GM21786 (cell line): ENCODE measurements at regions not wholly inside any gene's neighbourhood (a gene's known extent, or its start where the extent isn't known, plus 50 kb on each side); places are given as distances from the start of the nearest gene placed in this dataset.
"Not testable (repeated sequence)": the region's sequence is repeated elsewhere in the genome, so short reads cannot be mapped to it uniquely, and the experiment has no call there.

Experiments
- ATAC-seq: cut with Tn5 transposase; IDR thresholded peaks from one replicate; pipeline ENCODE4 v1.9.1; 2021; ENCODE audit not compliant: unreplicated experiment

GRCh38 chr9:31840702-31841101 is 543.7 kb upstream of the ACO1 start:
- no peak for ATAC-seq

DNA sequence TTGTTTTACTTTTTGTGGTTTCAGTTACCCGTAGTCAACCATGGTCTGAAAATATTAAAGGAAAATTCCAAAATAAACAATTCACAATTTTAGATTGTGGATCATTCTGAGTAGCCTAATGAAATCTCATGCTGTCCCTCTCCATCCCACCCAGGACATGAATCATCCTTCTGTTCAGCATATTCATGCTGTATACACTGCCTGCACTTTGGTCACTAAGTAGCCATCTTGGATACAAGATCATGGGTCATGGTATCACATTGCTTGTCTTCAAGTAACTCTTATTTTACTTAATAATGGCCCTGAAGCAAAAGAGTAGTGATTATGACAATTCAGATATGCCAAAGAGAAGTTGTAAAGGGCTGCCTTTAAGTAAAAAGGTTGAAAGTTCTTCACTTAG is 536.5 kb upstream of the ACO1 start:
- ATAC-seq = no peak

GRCh38 chr9:31848505-31849285 is 535.7 kb upstream of the ACO1 start:
- no peak for ATAC-seq

DNA sequence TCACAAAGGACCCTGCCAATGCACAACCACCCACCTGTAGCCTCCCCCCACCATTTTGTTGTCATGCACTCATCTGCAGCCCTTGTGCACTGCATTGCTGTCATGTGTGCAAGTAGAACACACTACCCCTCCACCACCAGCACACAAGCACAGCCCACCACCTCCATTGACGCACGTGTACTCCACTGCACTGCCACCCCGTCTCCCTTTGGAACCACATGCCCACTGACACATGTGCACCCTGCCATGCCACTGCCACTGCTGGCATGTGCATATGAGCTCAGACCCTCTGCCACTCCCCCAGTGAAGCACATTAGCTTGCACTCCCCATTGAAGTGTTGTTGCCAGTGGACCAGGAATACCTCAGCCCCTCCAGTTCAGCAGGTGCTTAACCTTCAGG is 530.3 kb upstream of the ACO1 start:
- ATAC-seq = no peak

DNA sequence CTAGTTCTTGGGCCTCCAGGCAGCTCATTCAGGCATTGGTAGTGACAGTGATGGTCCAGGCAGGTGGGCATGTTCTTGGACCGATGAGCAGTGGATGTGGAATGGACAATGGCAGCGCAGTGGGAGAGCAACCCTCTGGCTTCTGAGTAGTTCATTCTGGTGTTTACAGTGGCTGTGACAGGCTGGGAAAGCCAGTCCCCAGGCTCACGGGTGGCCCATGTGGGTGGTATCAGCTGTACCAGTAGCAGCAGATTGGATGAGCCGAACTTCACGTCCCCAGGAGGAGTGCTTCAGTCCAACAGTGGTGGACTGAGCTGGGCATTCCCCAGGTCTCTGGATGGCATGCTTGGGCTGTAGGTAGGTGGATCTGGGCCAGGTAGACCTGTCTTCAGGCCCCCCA is 515.6 kb upstream of the ACO1 start:
- no peak for ATAC-seq

GRCh38 chr9:31870276-31870675 is 514.2 kb upstream of the ACO1 start:
- no peak for ATAC-seq

GRCh38 chr9:31873722-31874121 is 510.7 kb upstream of the ACO1 start:
- no peak for ATAC-seq

DNA sequence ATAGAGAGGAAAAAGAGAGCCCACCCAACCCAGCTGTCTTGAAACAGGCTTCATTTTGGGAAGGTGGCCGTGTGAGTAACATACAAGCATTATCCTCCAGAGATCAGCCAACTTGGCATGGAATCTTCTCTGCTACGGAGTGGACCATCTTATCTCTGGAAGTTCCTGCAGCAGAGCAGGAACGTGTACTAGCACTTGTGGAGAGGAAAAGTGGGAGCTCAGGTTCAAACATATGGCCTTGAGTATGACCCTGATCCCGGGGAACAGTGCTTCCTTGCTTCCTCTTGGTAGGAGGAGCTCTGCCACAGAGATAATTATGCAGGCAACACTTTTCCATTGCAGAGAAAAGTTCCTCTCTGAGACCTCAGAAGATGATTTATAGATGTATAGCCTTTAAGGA is 490.4 kb upstream of the ACO1 start:
- no peak for ATAC-seq

GRCh38 chr9:31908158-31908890 is 476.1 kb upstream of the ACO1 start:
- peak; percentile 63 for ATAC-seq

- ATAC-seq = peak; percentile 23
Observed at GRCh38 chr9:31908891-31909480, 475.5 kb upstream of the ACO1 start.

DNA sequence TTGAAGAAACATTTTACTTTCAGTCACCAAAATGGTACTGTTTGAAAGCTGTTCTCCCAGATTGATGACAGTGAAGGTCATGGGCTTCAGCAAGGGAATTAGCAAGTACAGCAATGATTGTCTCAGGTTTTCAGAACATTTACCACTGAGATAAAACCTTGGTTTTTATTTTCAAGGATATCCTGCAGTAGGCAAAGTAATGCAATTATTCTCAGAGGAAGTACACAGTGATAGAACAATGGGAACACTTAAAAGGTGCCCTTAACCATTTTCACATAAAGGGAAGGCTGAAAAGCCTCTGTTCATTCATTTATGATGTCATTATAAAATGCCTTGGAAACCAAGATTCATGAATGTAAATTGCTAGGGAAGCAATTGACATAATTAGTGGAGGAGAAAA is 471.8 kb upstream of the ACO1 start:
- no peak for ATAC-seq

GRCh38 chr9:31916591-31917241 is 467.7 kb upstream of the ACO1 start:
- no peak for ATAC-seq

DNA sequence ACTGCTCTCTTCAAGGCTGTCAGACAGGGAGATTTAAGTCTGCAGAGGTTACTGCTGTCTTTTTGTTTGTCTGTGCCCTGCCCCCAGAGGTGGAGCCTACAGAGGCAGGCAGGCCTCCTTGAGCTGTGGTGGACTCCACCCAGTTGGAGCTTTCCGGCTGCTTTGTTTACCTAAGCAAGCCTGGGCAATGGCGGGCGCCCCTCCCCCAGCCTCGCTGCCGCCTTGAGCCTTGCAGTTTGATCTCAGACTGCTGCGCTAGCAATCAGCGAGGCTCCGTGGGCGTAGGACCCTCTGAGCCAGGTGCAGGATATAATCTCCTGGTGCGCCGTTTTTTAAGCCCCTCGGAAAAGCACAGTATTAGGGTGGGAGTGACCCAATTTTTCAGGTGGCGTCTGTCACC is 446.7 kb upstream of the ACO1 start:
- not testable (repeated sequence) for ATAC-seq

DNA sequence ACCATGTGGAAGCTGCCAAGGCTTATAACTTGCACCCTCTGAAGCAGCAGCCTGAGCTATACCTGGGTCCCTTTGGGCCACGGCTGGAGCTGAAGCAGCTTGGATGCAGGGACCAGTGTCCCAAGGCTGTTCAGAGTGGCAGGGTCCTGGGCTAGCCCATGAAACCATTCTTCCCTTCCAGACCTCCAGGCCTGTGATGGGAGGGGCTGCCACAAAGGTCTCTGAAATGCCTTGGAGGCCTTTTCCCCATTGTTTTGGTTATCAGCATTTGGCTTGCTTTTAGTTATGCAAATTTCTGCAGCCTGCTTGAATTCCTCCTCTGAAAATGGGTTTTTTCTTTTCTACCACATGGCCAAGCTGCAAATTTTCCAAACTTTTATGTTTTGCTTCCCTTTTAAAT is 433.7 kb upstream of the ACO1 start:
- no peak for ATAC-seq

- no peak for ATAC-seq
Observed at GRCh38 chr9:31958572-31958971, 425.9 kb upstream of the ACO1 start.

DNA sequence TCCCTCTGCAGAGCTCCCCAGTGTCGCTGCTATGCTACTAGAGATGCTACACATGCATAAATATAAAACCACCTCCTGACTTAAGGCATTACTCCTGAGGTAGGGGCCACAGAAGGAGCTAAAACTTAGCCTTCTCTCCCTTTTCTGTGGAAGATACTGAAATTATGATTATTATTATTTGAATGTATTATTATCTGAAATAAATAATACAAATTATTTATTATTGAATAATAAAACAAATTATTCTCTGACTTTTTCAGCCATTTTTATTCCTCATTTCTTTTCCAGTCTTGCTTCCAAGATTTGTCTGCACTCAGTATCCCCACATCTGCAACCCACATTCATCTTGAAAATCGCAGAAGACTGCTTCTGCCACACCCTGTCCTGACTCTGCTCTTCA is 414.9 kb upstream of the ACO1 start:
- ATAC-seq = no peak

DNA sequence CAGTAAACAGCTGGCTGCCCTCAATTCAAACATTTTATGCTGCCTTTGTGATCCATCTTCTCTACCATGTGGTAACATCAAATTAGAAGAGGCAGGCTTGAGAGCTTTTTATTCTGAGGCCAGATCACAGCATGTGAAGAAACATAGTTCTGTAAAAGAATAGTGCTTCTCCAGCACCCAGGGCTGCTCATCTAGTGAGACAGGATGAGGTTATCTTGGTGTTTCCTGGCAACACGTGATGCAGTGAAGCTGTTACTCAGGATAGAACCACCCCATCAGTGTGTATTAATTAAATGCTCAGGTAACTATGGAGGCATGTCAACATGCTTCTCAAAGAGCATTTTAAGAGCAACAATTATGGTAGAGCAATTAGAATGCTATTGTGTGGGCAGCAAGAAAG is 400.5 kb upstream of the ACO1 start:
- no peak for ATAC-seq

DNA sequence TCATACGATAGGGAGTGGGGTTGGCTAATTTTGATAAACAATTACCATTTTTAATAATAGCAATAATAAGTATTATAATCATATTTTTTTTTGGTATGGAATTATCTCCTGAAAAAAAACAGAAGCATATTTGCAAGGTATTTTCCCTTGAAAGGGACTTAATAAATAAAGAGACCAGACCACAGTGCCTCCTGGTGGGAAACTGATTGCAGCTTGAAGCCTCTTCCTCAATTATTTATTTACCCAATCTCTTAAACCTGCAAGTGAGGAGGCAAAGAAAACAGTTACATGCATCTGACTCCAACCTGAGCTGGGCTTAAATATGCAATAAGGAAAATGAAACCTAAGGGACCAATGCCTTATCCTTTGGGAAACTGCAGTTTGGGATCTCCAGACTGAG is 388.1 kb upstream of the ACO1 start:
- no peak for ATAC-seq

GRCh38 chr9:32004431-32005076 is 379.9 kb upstream of the ACO1 start:
- ATAC-seq = no peak

DNA sequence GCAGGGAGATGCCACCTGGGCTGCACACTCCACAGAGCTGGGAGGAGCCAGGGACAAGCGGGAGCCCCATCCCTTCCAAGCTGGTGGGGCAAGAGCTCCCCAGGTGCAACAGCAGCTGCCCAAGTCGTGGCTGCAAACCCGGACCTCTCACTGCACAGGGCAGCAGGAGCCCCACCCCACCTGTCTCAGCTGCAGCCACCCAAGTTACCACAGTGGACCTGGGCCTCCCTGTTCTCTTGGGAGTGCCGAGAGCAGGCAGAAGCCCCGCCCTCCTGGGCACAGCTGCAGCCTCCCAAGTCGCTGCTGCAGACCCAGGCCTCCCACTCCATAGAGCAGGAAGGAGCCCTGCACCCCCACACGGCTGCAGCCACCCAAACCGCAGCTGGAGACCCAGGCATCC is 374.1 kb upstream of the ACO1 start:
- no peak for ATAC-seq

- no peak for ATAC-seq
Observed at GRCh38 chr9:32011049-32011448, 373.4 kb upstream of the ACO1 start.
